ENCODE measurements at regions not wholly inside any gene's neighbourhood (a gene's known extent, or its start where the extent isn't known, plus 50 kb on each side); places are given as distances from the start of the nearest gene placed in this dataset.

GRCh38 chr6:100176951-100177710, 183.1 kb upstream of the MCHR2 start:
- DNase-seq (ENCODE audit: low spot score) = no peak

GRCh38 chr6:100176311-100176950, 182.4 kb upstream of the MCHR2 start:
- no peak for DNase-seq (ENCODE audit: low spot score)

- no peak for DNase-seq (ENCODE audit: low spot score)
Observed at GRCh38 chr6:100175814-100176310, 181.8 kb upstream of the MCHR2 start.

GRCh38 chr6:100173211-100173610, 179.2 kb upstream of the MCHR2 start:
- DNase-seq (ENCODE audit: low spot score) = no peak

GRCh38 chr6:100172322-100172713, 178.3 kb upstream of the MCHR2 start:
- no peak for DNase-seq (ENCODE audit: low spot score)

- DNase-seq (ENCODE audit: low spot score) = no peak
Observed at GRCh38 chr6:100171533-100172321, 177.7 kb upstream of the MCHR2 start.

- no peak for DNase-seq (ENCODE audit: low spot score)
Observed at GRCh38 chr6:100168148-100168547, 174.1 kb upstream of the MCHR2 start.

- no peak for DNase-seq (ENCODE audit: low spot score)
Observed at GRCh38 chr6:100167585-100167984, 173.6 kb upstream of the MCHR2 start.

- no peak for DNase-seq (ENCODE audit: low spot score)
Observed at GRCh38 chr6:100166956-100167355, 172.9 kb upstream of the MCHR2 start.

- no peak for DNase-seq (ENCODE audit: low spot score)
Observed at GRCh38 chr6:100165442-100165841, 171.4 kb upstream of the MCHR2 start.

- no peak for DNase-seq (ENCODE audit: low spot score)
Observed at GRCh38 chr6:100163035-100163434, 169.0 kb upstream of the MCHR2 start.

- no peak for DNase-seq (ENCODE audit: low spot score)
Observed at GRCh38 chr6:100161782-100162365, 167.9 kb upstream of the MCHR2 start.

- no peak for DNase-seq (ENCODE audit: low spot score)
Observed at GRCh38 chr6:100160930-100161329, 166.9 kb upstream of the MCHR2 start.

- DNase-seq (ENCODE audit: low spot score) = no peak
Observed at GRCh38 chr6:100155141-100155540, 161.1 kb upstream of the MCHR2 start.

GRCh38 chr6:100153636-100154275, 159.7 kb upstream of the MCHR2 start:
- no peak for DNase-seq (ENCODE audit: low spot score)

- no peak for DNase-seq (ENCODE audit: low spot score)
Observed at GRCh38 chr6:100152201-100152600, 158.2 kb upstream of the MCHR2 start.

- no peak for DNase-seq (ENCODE audit: low spot score)
Observed at GRCh38 chr6:100144991-100145390, 151.0 kb upstream of the MCHR2 start.

GRCh38 chr6:100138346-100139022, 144.5 kb upstream of the MCHR2 start:
- no peak for DNase-seq (ENCODE audit: low spot score)

- DNase-seq (ENCODE audit: low spot score) = no peak
Observed at GRCh38 chr6:100137759-100138158, 143.7 kb upstream of the MCHR2 start.

GRCh38 chr6:100136590-100136989, 142.6 kb upstream of the MCHR2 start:
- DNase-seq (ENCODE audit: low spot score) = no peak

GRCh38 chr6:100135977-100136376, 142.0 kb upstream of the MCHR2 start:
- DNase-seq (ENCODE audit: low spot score) = no peak

All from CD4-positive, alpha-beta T cell treated with Interleukin-2 at 100 ng/mL for 4 hours (primary cell).